GM20000 (cell line): ENCODE measurements at regions not wholly inside any gene's neighbourhood (a gene's known extent, or its start where the extent isn't known, plus 50 kb on each side); places are given as distances from the start of the nearest gene placed in this dataset.

Experiments
- DNase-seq: peaks from one replicate; pipeline ENCODE4 v3.0.0; 2012; ENCODE audit warnings: low spot score
- CTCF ChIP-seq: IDR thresholded peaks from 2 replicates; pipeline ENCODE4 v1.5.1; 2012; ENCODE audit warnings: mild to moderate bottlenecking, control low read depth; ENCODE audit errors: extremely low read depth, missing control alignments

GRCh38 chr17:70603226-70603625, 433.9 kb downstream of the KCNJ2 start:
- no peak for TF ChIP-seq CTCF
- no peak for DNase-seq

GRCh38 chr17:70604854-70605253, 435.5 kb downstream of the KCNJ2 start:
- no peak for DNase-seq
- no peak for TF ChIP-seq CTCF

- no peak for TF ChIP-seq CTCF
- DNase-seq: no peak
These were observed 436.8 kb downstream of the KCNJ2 start for GRCh38 chr17:70606086-70606485.

GRCh38 chr17:70608193-70608592, 438.9 kb downstream of the KCNJ2 start:
- no peak for TF ChIP-seq CTCF
- no peak for DNase-seq

GRCh38 chr17:70608957-70609356, 439.6 kb downstream of the KCNJ2 start:
- no peak for TF ChIP-seq CTCF
- no peak for DNase-seq

- no peak for TF ChIP-seq CTCF
These were observed 440.2 kb downstream of the KCNJ2 start for GRCh38 chr17:70609566-70609965.

GRCh38 chr17:70610161-70610560, 440.8 kb downstream of the KCNJ2 start:
- TF ChIP-seq CTCF: no peak
- DNase-seq: no peak

More at GRCh38 chr17:70609566-70609965, 440.2 kb downstream of the KCNJ2 start:
- DNase-seq: no peak

- DNase-seq: no peak
- no peak for TF ChIP-seq CTCF
These were observed 444.3 kb downstream of the KCNJ2 start for GRCh38 chr17:70613681-70614080.
